ENCODE measurements at regions not wholly inside any gene's neighbourhood (a gene's known extent, or its start where the extent isn't known, plus 50 kb on each side); places are given as distances from the start of the nearest gene placed in this dataset.
"Not testable (repeated sequence)": the region's sequence is repeated elsewhere in the genome, so short reads cannot be mapped to it uniquely, and the experiment has no call there.

GRCh38 chr6:97977084-97977483, 694.1 kb upstream of the MMS22L start:
- H3K9ac ChIP-seq: no peak overlapping the region
- H3K9me3 ChIP-seq: no peaks in the 10 kb centered on the region
- no peaks in the 10 kb centered on the region for H3K27me3 ChIP-seq (ENCODE audit: insufficient read depth)
- H3K4me2 ChIP-seq: no peak overlapping the region
- DNase-seq: no peak
- no peaks in the 10 kb centered on the region for H3K36me3 ChIP-seq (replicated peaks in 1 of 2; ENCODE audit: control insufficient read depth in 1 of 2, insufficient read depth in 2 of 2, low read length in 1 of 2)
- H3K4me3 ChIP-seq (ENCODE audit: low read depth in 2 of 2, low read length in 1 of 2): no peak overlapping the region
- H4K20me1 ChIP-seq (ENCODE audit: insufficient read depth): no peaks in the 10 kb centered on the region
- no peaks in the 10 kb centered on the region for H3K79me2 ChIP-seq (ENCODE audit: insufficient read depth)
- H3K4me1 ChIP-seq (ENCODE audit: control insufficient read depth in 1 of 2, insufficient read depth in 2 of 2, low read depth in 1 of 2, low read length in 1 of 2): no peaks in the 10 kb centered on the region; a peak in 1 of 4 replicates
- H3F3A ChIP-seq (replicated peaks; ENCODE audit: insufficient read depth): no peaks in the 10 kb centered on the region
- no peak overlapping the region for H2AFZ ChIP-seq (ENCODE audit: low read depth)
- WGBS (ENCODE audit: low lambda C conversion rate): 55% methylated on average over 2 of the region's 2 CpGs
- H3K27ac ChIP-seq (ENCODE audit: low read depth in 2 of 2, low read length in 1 of 2): no peak overlapping the region
- TF ChIP-seq NFIC (IDR thresholded peaks at IDR 0.05; ENCODE audit: borderline replicate concordance) (no peak), USF1 (IDR thresholded peaks at IDR 0.05; ENCODE audit: borderline replicate concordance, low read depth) (no peak), JUND (IDR thresholded peaks at IDR 0.05) (no peak), POLR2AphosphoS5 (IDR thresholded peaks at IDR 0.05; ENCODE audit: low read depth, low read length) (no peak), TEAD4 (IDR thresholded peaks at IDR 0.05; ENCODE audit: borderline replicate concordance, insufficient read depth) (no peak), SIN3A (IDR thresholded peaks at IDR 0.05; ENCODE audit: borderline replicate concordance, low read depth, low read length) (no peak), RAD21 (IDR thresholded peaks at IDR 0.05; ENCODE audit: low read length) (no peak), RXRA (IDR thresholded peaks at IDR 0.05; ENCODE audit: borderline replicate concordance, low read depth) (no peak), CHD2 (IDR thresholded peaks at IDR 0.05; ENCODE audit: low read length, partially characterized antibody) (no peak), MAX (IDR thresholded peaks at IDR 0.05; ENCODE audit: low read depth) (no peak), CTCF (IDR thresholded peaks at IDR 0.05) (no peak), ZBTB33 (IDR thresholded peaks at IDR 0.05; ENCODE audit: borderline replicate concordance, low read depth) (no peak), EP300 (IDR thresholded peaks at IDR 0.05; ENCODE audit: borderline replicate concordance in 1 of 2, low read depth in 1 of 2, low read length in 1 of 2) (no peak)
- POLR2A ChIA-PET: no interaction called here
- CTCF ChIA-PET: interaction anchor here (0.6 kb wide), 1 partner anchor 1095 kb away, joined by 3 read pairs; no protein-coding TSS in a partner anchor
- no peaks in the 10 kb centered on the region for H3K9me2 ChIP-seq

- CTCF ChIA-PET: interaction anchor here (0.6 kb wide), 1 partner anchor 528 kb away, joined by 3 read pairs; no protein-coding TSS in a partner anchor
- no peak overlapping the region for H3K9ac ChIP-seq
- TF ChIP-seq ZBTB33 (IDR thresholded peaks at IDR 0.05; ENCODE audit: borderline replicate concordance, low read depth) (no peak), JUND (IDR thresholded peaks at IDR 0.05) (no peak), CHD2 (IDR thresholded peaks at IDR 0.05; ENCODE audit: low read length, partially characterized antibody) (no peak)
Observed at GRCh38 chr6:97978855-97979271, 695.8 kb upstream of the MMS22L start.

GRCh38 chr6:97979285-97979684, 696.3 kb upstream of the MMS22L start:
- H3K27me3 ChIP-seq (ENCODE audit: insufficient read depth); H3K4me2 ChIP-seq; H3F3A ChIP-seq (replicated peaks; ENCODE audit: insufficient read depth); H3K9me2 ChIP-seq; H4K20me1 ChIP-seq (ENCODE audit: insufficient read depth); H3K27ac ChIP-seq (ENCODE audit: low read depth in 2 of 2, low read length in 1 of 2); H3K4me1 ChIP-seq (ENCODE audit: control insufficient read depth in 1 of 2, insufficient read depth in 2 of 2, low read depth in 1 of 2, low read length in 1 of 2); H3K79me2 ChIP-seq (ENCODE audit: insufficient read depth); H3K9ac ChIP-seq; H3K36me3 ChIP-seq (replicated peaks in 1 of 2; ENCODE audit: control insufficient read depth in 1 of 2, insufficient read depth in 2 of 2, low read length in 1 of 2); H2AFZ ChIP-seq (ENCODE audit: low read depth); H3K9me3 ChIP-seq; POLR2A ChIA-PET; DNase-seq; H3K4me3 ChIP-seq (ENCODE audit: low read depth in 2 of 2, low read length in 1 of 2): not testable (repeated sequence)
- 85% methylated on average over 16 of the region's 16 CpGs for WGBS (ENCODE audit: low lambda C conversion rate)
- CTCF ChIA-PET: interaction anchor here (0.6 kb wide), 1 partner anchor 529 kb away, joined by 3 read pairs; no protein-coding TSS in a partner anchor

More at GRCh38 chr6:97978855-97979271, 695.8 kb upstream of the MMS22L start:
- Histone ChIP-seq H3K4me1 (ENCODE audit: control insufficient read depth in 1 of 2, insufficient read depth in 2 of 2, low read depth in 1 of 2, low read length in 1 of 2) (no peaks in the 10 kb centered on the region; a peak in 1 of 4 replicates), H3F3A (replicated peaks; ENCODE audit: insufficient read depth) (no peaks in the 10 kb centered on the region), H3K36me3 (replicated peaks in 1 of 2; ENCODE audit: control insufficient read depth in 1 of 2, insufficient read depth in 2 of 2, low read length in 1 of 2) (no peaks in the 10 kb centered on the region), H3K9me2 (no peaks in the 10 kb centered on the region), H3K27ac (ENCODE audit: low read depth in 2 of 2, low read length in 1 of 2) (no peak overlapping the region), H3K9me3 (no peaks in the 10 kb centered on the region), H3K4me2 (no peak overlapping the region), H3K4me3 (ENCODE audit: low read depth in 2 of 2, low read length in 1 of 2) (no peak overlapping the region), H3K27me3 (ENCODE audit: insufficient read depth) (no peaks in the 10 kb centered on the region), H4K20me1 (ENCODE audit: insufficient read depth) (no peaks in the 10 kb centered on the region), H3K79me2 (ENCODE audit: insufficient read depth) (no peaks in the 10 kb centered on the region), H2AFZ (ENCODE audit: low read depth) (no peak overlapping the region)
- DNase-seq: no peak
- 75% methylated on average over 9 of the region's 15 CpGs for WGBS (ENCODE audit: low lambda C conversion rate)
- POLR2A ChIA-PET: no interaction called here
